Mesothelial cell of epicardium (in vitro differentiated cells): ENCODE measurements at regions not wholly inside any gene's neighbourhood (a gene's known extent, or its start where the extent isn't known, plus 50 kb on each side); places are given as distances from the start of the nearest gene placed in this dataset.

Source experiments
- DNase-seq, 2 experiments: peaks; one replicate each; pipeline ENCODE4 v3.0.0; 2021; ENCODE audit warnings: low spot score in 2 of 2; ENCODE audit not compliant: unreplicated experiment in 2 of 2
- H3K27ac Mint-ChIP-seq: 2 replicates; pipeline ENCODE4 v1.8.0; 2021; ENCODE audit warnings: mixed read lengths
- H3K27me3 Mint-ChIP-seq: 2 replicates; pipeline ENCODE4 v1.8.0; 2021; ENCODE audit warnings: low read depth, mixed read lengths
- H3K36me3 Mint-ChIP-seq: 2 replicates; pipeline ENCODE4 v1.8.0; 2021; ENCODE audit warnings: mixed read lengths
- H3K4me1 Mint-ChIP-seq: 2 replicates; pipeline ENCODE4 v1.8.0; 2021; ENCODE audit warnings: mixed read lengths
- H3K4me3 Mint-ChIP-seq: 2 replicates; pipeline ENCODE4 v1.8.0; 2021; ENCODE audit warnings: mild to moderate bottlenecking, moderate library complexity, mixed read lengths
- H3K9me3 Mint-ChIP-seq: 2 replicates; pipeline ENCODE4 v1.8.0; 2021; ENCODE audit warnings: mixed read lengths
- TF ChIP-seq, protein P1 (sequence below): fragments of 200-600 bp; sonication (generic); IDR thresholded peaks from one replicate; pipeline ENCODE4 v1.5.0; 2021; ENCODE audit warnings: antibody characterized with exemption; ENCODE audit not compliant: unreplicated experiment

- peaks cover 61% of the 10 kb centered on the region for H3K27me3 Mint-ChIP-seq
- H3K27ac Mint-ChIP-seq, result no peak overlapping the region
- H3K4me1 Mint-ChIP-seq, result no peaks in the 10 kb centered on the region
- H3K4me3 Mint-ChIP-seq, result no peak overlapping the region
- H3K36me3 Mint-ChIP-seq, result no peaks in the 10 kb centered on the region
- no peak for DNase-seq
- H3K9me3 Mint-ChIP-seq, result peaks cover 4% of the 10 kb centered on the region
- TF ChIP-seq, protein P1, sequence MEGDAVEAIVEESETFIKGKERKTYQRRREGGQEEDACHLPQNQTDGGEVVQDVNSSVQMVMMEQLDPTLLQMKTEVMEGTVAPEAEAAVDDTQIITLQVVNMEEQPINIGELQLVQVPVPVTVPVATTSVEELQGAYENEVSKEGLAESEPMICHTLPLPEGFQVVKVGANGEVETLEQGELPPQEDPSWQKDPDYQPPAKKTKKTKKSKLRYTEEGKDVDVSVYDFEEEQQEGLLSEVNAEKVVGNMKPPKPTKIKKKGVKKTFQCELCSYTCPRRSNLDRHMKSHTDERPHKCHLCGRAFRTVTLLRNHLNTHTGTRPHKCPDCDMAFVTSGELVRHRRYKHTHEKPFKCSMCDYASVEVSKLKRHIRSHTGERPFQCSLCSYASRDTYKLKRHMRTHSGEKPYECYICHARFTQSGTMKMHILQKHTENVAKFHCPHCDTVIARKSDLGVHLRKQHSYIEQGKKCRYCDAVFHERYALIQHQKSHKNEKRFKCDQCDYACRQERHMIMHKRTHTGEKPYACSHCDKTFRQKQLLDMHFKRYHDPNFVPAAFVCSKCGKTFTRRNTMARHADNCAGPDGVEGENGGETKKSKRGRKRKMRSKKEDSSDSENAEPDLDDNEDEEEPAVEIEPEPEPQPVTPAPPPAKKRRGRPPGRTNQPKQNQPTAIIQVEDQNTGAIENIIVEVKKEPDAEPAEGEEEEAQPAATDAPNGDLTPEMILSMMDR, result no peak
Measured at GRCh38 chr4:27217261-27217769, 356.7 kb downstream of the STIM2 start.

- H3K27me3 Mint-ChIP-seq, result peaks cover 63% of the 10 kb centered on the region
- TF ChIP-seq, protein P1, result no peak
- no peak overlapping the region for H3K4me3 Mint-ChIP-seq
- peaks cover 4% of the 10 kb centered on the region for H3K9me3 Mint-ChIP-seq
- H3K27ac Mint-ChIP-seq, result no peak overlapping the region
- H3K4me1 Mint-ChIP-seq, result no peaks in the 10 kb centered on the region
- no peak for DNase-seq
- no peaks in the 10 kb centered on the region for H3K36me3 Mint-ChIP-seq
Measured at GRCh38 chr4:27218013-27218412, 357.4 kb downstream of the STIM2 start.

GRCh38 chr4:27223326-27223725 lies 362.7 kb downstream of the STIM2 start:
- H3K4me1 Mint-ChIP-seq, result no peaks in the 10 kb centered on the region

GRCh38 chr4:27233531-27233930 lies 372.9 kb downstream of the STIM2 start:
- no peaks in the 10 kb centered on the region for H3K4me1 Mint-ChIP-seq
- H3K9me3 Mint-ChIP-seq, result peaks cover 3% of the 10 kb centered on the region
- TF ChIP-seq, protein P1, result no peak
- H3K36me3 Mint-ChIP-seq, result no peaks in the 10 kb centered on the region
- no peak for DNase-seq
- no peak overlapping the region for H3K4me3 Mint-ChIP-seq
- peaks cover 18% of the 10 kb centered on the region for H3K27me3 Mint-ChIP-seq
- H3K27ac Mint-ChIP-seq, result no peak overlapping the region

More at GRCh38 chr4:27223326-27223725, 362.7 kb downstream of the STIM2 start:
- peaks cover 4% of the 10 kb centered on the region for H3K9me3 Mint-ChIP-seq
- H3K27ac Mint-ChIP-seq, result no peak overlapping the region
- DNase-seq, result no peak
- no peaks in the 10 kb centered on the region for H3K36me3 Mint-ChIP-seq
- no peak overlapping the region for H3K4me3 Mint-ChIP-seq
- peaks cover 52% of the 10 kb centered on the region for H3K27me3 Mint-ChIP-seq
- TF ChIP-seq, protein P1, result no peak

DNA sequence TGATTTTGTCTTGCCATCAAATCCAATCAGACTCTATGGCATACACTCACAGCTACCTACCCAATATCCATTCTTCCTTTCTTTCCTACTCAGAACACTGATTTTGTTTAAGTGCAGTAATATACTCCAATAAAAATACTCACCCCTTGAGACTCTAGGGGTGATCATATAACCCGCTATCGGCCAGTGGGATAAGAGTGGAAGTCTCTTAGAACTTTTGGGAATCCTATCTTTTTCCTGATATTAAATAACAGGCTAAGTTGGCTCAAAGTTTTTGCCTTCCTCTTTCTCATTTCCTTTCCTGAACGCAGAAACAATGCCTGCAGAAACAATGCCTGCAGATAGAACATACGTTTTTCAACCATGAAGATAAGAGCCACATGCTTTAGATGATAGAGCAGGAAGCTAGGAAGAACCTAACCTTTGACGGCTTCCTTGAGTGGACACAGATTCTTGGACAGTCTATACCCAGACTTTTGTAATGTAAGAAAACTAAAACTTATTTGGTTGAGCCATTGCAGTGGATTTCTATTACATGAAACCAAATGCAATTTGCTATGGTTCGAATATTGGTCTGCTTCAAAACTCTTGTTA lies 373.8 kb downstream of the STIM2 start:
- Mint-ChIP-seq H3K36me3 (no peaks in the 10 kb centered on the region), H3K27ac (no peak overlapping the region), H3K4me1 (no peaks in the 10 kb centered on the region), H3K9me3 (peaks cover 3% of the 10 kb centered on the region), H3K4me3 (no peak overlapping the region), H3K27me3 (peaks cover 17% of the 10 kb centered on the region)
- TF ChIP-seq, protein P1, result no peak
- DNase-seq, result no peak
